ENCODE measurements at regions not wholly inside any gene's neighbourhood (a gene's known extent, or its start where the extent isn't known, plus 50 kb on each side); places are given as distances from the start of the nearest gene placed in this dataset.

GRCh38 chr2:220654322-220654721, 917.8 kb downstream of the EPHA4 start:
- TF ChIP-seq CTCF (IDR thresholded peaks at IDR 0.05), result no peak
- TF ChIP-seq POLR2A (IDR thresholded peaks at IDR 0.05), result no peak
- TF ChIP-seq POLR2AphosphoS5 (IDR thresholded peaks at IDR 0.05), result no peak
